A172 (cell line): ENCODE measurements at regions not wholly inside any gene's neighbourhood (a gene's known extent, or its start where the extent isn't known, plus 50 kb on each side); places are given as distances from the start of the nearest gene placed in this dataset.
"Not testable (repeated sequence)": the region's sequence is repeated elsewhere in the genome, so short reads cannot be mapped to it uniquely, and the experiment has no call there.

Experiments used
- DNase-seq: peaks from one replicate; pipeline ENCODE4 v3.0.0-alpha.2; 2015; ENCODE audit warnings: low spot score

- DNase-seq: no peak
Measured at GRCh38 chr5:36481454-36482120, 124.8 kb upstream of the SLC1A3 start.

GRCh38 chr5:36482812-36483211 is 123.6 kb upstream of the SLC1A3 start:
- DNase-seq: no peak

GRCh38 chr5:36489505-36489904 is 116.9 kb upstream of the SLC1A3 start:
- no peak for DNase-seq

GRCh38 chr5:36491856-36492255 is 114.5 kb upstream of the SLC1A3 start:
- no peak for DNase-seq

- DNase-seq: no peak
Measured at GRCh38 chr5:36492984-36493654, 113.3 kb upstream of the SLC1A3 start.

- no peak for DNase-seq
Measured at GRCh38 chr5:36494028-36494427, 112.4 kb upstream of the SLC1A3 start.

GRCh38 chr5:36494841-36495601 is 111.4 kb upstream of the SLC1A3 start:
- DNase-seq: no peak

- no peak for DNase-seq
Measured at GRCh38 chr5:36495611-36496010, 110.8 kb upstream of the SLC1A3 start.

- no peak for DNase-seq
Measured at GRCh38 chr5:36496471-36496870, 109.9 kb upstream of the SLC1A3 start.

GRCh38 chr5:36502608-36503007 is 103.8 kb upstream of the SLC1A3 start:
- peak; percentile 97 for DNase-seq

- no peak for DNase-seq
Measured at GRCh38 chr5:36505021-36505420, 101.4 kb upstream of the SLC1A3 start.

GRCh38 chr5:36507332-36507952 is 99.0 kb upstream of the SLC1A3 start:
- peak; percentile 48 for DNase-seq

- not testable (repeated sequence) for DNase-seq
Measured at GRCh38 chr5:36508331-36508730, 98.1 kb upstream of the SLC1A3 start.

- not testable (repeated sequence) for DNase-seq
Measured at GRCh38 chr5:36513647-36514046, 92.8 kb upstream of the SLC1A3 start.

- DNase-seq: no peak
Measured at GRCh38 chr5:36519881-36520280, 86.5 kb upstream of the SLC1A3 start.

- DNase-seq: no peak
Measured at GRCh38 chr5:36521219-36521618, 85.2 kb upstream of the SLC1A3 start.

- DNase-seq: no peak
Measured at GRCh38 chr5:36521838-36522745, 84.3 kb upstream of the SLC1A3 start.

GRCh38 chr5:36522746-36523065 is 83.7 kb upstream of the SLC1A3 start:
- no peak for DNase-seq

GRCh38 chr5:36523450-36523849 is 83.0 kb upstream of the SLC1A3 start:
- no peak for DNase-seq

GRCh38 chr5:36523926-36524325 is 82.5 kb upstream of the SLC1A3 start:
- DNase-seq: no peak

GRCh38 chr5:36526537-36526936 is 79.9 kb upstream of the SLC1A3 start:
- no peak for DNase-seq

GRCh38 chr5:36528588-36528987 is 77.8 kb upstream of the SLC1A3 start:
- no peak for DNase-seq
